NT2/D1 (cell line): ENCODE measurements at regions not wholly inside any gene's neighbourhood (a gene's known extent, or its start where the extent isn't known, plus 50 kb on each side); places are given as distances from the start of the nearest gene placed in this dataset.

ENCODE experiments used
- YY1 ChIP-seq: IDR thresholded peaks from 2 replicates; pipeline ENCODE4 v1.6.1; 2011; ENCODE audit not compliant: insufficient read length, insufficient read depth
- ZNF274 ChIP-seq: IDR thresholded peaks from 2 replicates; pipeline ENCODE4 v1.6.1; 2011; ENCODE audit warnings: mild to moderate bottlenecking, low read depth, low read length

DNA sequence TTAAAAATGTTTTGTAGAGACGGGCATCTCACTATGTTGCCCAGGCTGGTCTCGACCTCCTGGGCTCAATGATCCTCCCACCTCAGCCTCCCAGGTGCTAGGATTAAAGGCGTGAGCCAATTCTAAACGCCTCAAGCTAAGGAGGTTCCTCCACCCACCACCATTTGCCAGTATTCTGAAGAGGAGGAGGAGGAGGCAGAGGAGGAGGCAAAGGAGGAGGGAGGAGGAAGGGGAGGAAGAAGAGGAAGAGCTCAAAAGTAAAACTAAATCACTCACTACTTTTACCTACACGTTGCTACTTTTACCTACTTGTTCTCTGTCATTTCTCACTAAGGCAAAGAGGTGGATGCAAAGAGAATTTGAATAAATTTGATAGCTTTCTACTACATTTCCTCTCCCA, 63.6 kb upstream of the ARID1B start:
- TF ChIP-seq ZNF274: no peak
- TF ChIP-seq YY1: no peak
